ENCODE measurements at regions not wholly inside any gene's neighbourhood (a gene's known extent, or its start where the extent isn't known, plus 50 kb on each side); places are given as distances from the start of the nearest gene placed in this dataset.

GRCh38 chr5:53343187-53343586 lies 137.2 kb upstream of the FST start:
- H2AFZ ChIP-seq (ENCODE audit: insufficient read depth, low read depth, low read length, poor library complexity, severe bottlenecking), result no peak overlapping the region
- peaks cover 1 to 4% (median 2%) of the 10 kb centered on the region in 3 donors for H3K27me3 Mint-ChIP-seq (ENCODE audit: low read depth in 3 of 3)
- no peak overlapping the region for H3K4me3 Mint-ChIP-seq
- peaks cover 6 to 9% of the 10 kb centered on the region in 2 donors for H3K9me3 ChIP-seq (replicated peaks in 1 of 2; ENCODE audit: control insufficient read depth in 1 of 2, insufficient read depth in 1 of 2, low read length in 2 of 2)
- H3K9ac ChIP-seq (ENCODE audit: insufficient read depth, low read length, poor library complexity, severe bottlenecking), result no peak overlapping the region
- no peaks in the 10 kb centered on the region for H3K4me1 Mint-ChIP-seq
- H3K36me3 Mint-ChIP-seq, result no peaks in the 10 kb centered on the region
- H3K4me3 ChIP-seq (replicated peaks in 1 of 3; ENCODE audit: low read depth in 2 of 3, low read length in 3 of 3), result no peak overlapping the region
- H3K4me2 ChIP-seq (replicated peaks; ENCODE audit: extremely low read depth, low read length, poor library complexity, severe bottlenecking), result no peak overlapping the region
- no peak for TF ChIP-seq CTCF (IDR thresholded peaks at IDR 0.05)
- intact Hi-C loops (cut with micrococcal nuclease), result no loop called here
- peaks cover 2 to 14% (median 6%) of the 10 kb centered on the region in 7 donors for H3K9me3 Mint-ChIP-seq
- H3K4me1 ChIP-seq (ENCODE audit: control insufficient read depth in 1 of 2, insufficient read depth in 2 of 2, low read length in 2 of 2), result no peaks in the 10 kb centered on the region
- no peak overlapping the region for H3K27ac Mint-ChIP-seq
- no peaks in the 10 kb centered on the region for H3K36me3 ChIP-seq (replicated peaks in 1 of 2; ENCODE audit: control insufficient read depth in 1 of 2, insufficient read depth in 2 of 2, low read length in 2 of 2)
- H3K27ac ChIP-seq (ENCODE audit: low read depth in 1 of 2, low read length in 2 of 2), result no peak overlapping the region
- H4K20me1 ChIP-seq (ENCODE audit: insufficient read depth, low read length), result no peaks in the 10 kb centered on the region
- no peaks in the 10 kb centered on the region for H3K27me3 ChIP-seq (ENCODE audit: control insufficient read depth in 2 of 2, insufficient read depth in 2 of 2, low read length in 2 of 2)
- H3K79me2 ChIP-seq (ENCODE audit: insufficient read depth, low read length), result no peaks in the 10 kb centered on the region
- DNase-seq, result no peak
- 90% methylated on average over 2 of the region's 2 CpGs for WGBS (ENCODE audit: insufficient coverage)

GRCh38 chr5:53350368-53350767 lies 130.1 kb upstream of the FST start:
- Mint-ChIP-seq H3K36me3 (no peaks in the 10 kb centered on the region), H3K4me1 (no peaks in the 10 kb centered on the region), H3K9me3 (peaks cover 0 to 16% (median 1%) of the 10 kb centered on the region in 7 donors), H3K27me3 (ENCODE audit: low read depth in 3 of 3) (peaks cover 1 to 3% (median 2%) of the 10 kb centered on the region in 3 donors), H3K4me3 (no peak overlapping the region), H3K27ac (no peak overlapping the region)
- WGBS (ENCODE audit: insufficient coverage), result 94% methylated on average over 4 of the region's 5 CpGs
- H3K9me3 ChIP-seq (replicated peaks in 1 of 2; ENCODE audit: control insufficient read depth in 1 of 2, insufficient read depth in 1 of 2, low read length in 2 of 2), result peaks cover 0 to 4% of the 10 kb centered on the region in 2 donors
- H3K9ac ChIP-seq (ENCODE audit: insufficient read depth, low read length, poor library complexity, severe bottlenecking), result no peak overlapping the region
- H3K27ac ChIP-seq (ENCODE audit: low read depth in 1 of 2, low read length in 2 of 2), result no peak overlapping the region
- H2AFZ ChIP-seq (ENCODE audit: insufficient read depth, low read depth, low read length, poor library complexity, severe bottlenecking), result no peak overlapping the region
- no peaks in the 10 kb centered on the region for H3K79me2 ChIP-seq (ENCODE audit: insufficient read depth, low read length)
- no peaks in the 10 kb centered on the region for H3K27me3 ChIP-seq (ENCODE audit: control insufficient read depth in 2 of 2, insufficient read depth in 2 of 2, low read length in 2 of 2)
- DNase-seq, result no peak
- no peaks in the 10 kb centered on the region for H4K20me1 ChIP-seq (ENCODE audit: insufficient read depth, low read length)
- no peak for TF ChIP-seq CTCF (IDR thresholded peaks at IDR 0.05)
- intact Hi-C loops (cut with micrococcal nuclease), result no loop called here
- no peak overlapping the region for H3K4me2 ChIP-seq (replicated peaks; ENCODE audit: extremely low read depth, low read length, poor library complexity, severe bottlenecking)
- no peaks in the 10 kb centered on the region for H3K4me1 ChIP-seq (ENCODE audit: control insufficient read depth in 1 of 2, insufficient read depth in 2 of 2, low read length in 2 of 2)
- H3K36me3 ChIP-seq (replicated peaks in 1 of 2; ENCODE audit: control insufficient read depth in 1 of 2, insufficient read depth in 2 of 2, low read length in 2 of 2), result no peaks in the 10 kb centered on the region
- no peak overlapping the region for H3K4me3 ChIP-seq (replicated peaks in 1 of 3; ENCODE audit: low read depth in 2 of 3, low read length in 3 of 3)

All from CD14-positive monocyte (primary cell).